ENCODE measurements at regions not wholly inside any gene's neighbourhood (a gene's known extent, or its start where the extent isn't known, plus 50 kb on each side); places are given as distances from the start of the nearest gene placed in this dataset.
A peak's percentile ranks its signal among the peaks of the same experiment; 100 is the strongest.

- DNase-seq (no peak), ATAC-seq (ENCODE audit: low FRiP score in 2 of 2) (no peak)
- no peaks in the 10 kb centered on the region for H3K36me3 ChIP-seq
- peaks cover 8 to 17% (median 12%) of the 10 kb centered on the region in 4 donors for H3K4me1 ChIP-seq
- WGBS, 2 donors, result 86 to 89% methylated on average over 1 of the region's 1 CpG
- H3K27me3 ChIP-seq, result no peaks in the 10 kb centered on the region
- no peak overlapping the region for H3K27ac ChIP-seq
- no peak for TF ChIP-seq POLR2AphosphoS5 (IDR thresholded peaks at IDR 0.05)
- no peak for TF ChIP-seq POLR2A (IDR thresholded peaks at IDR 0.05)
- TF ChIP-seq EP300 (IDR thresholded peaks at IDR 0.05), result no peak
- TF ChIP-seq CTCF (IDR thresholded peaks at IDR 0.05), result no peak
- H3K9me3 ChIP-seq, result no peaks in the 10 kb centered on the region
- H3K4me3 ChIP-seq, result no peak overlapping the region
Observed at GRCh38 chr7:17140406-17140805, 158.0 kb upstream of the AHR start.

- 27 to 32% methylated on average over 2 of the region's 2 CpGs for WGBS, 2 donors
- Histone ChIP-seq H3K27ac (peak overlapping the region; percentile 6 to 61 (median 22)), H3K9me3 (no peaks in the 10 kb centered on the region), H3K27me3 (no peaks in the 10 kb centered on the region), H3K4me3 (peak overlapping the region in 2 of 4 donors; percentile 15 to 25), H3K36me3 (no peaks in the 10 kb centered on the region), H3K4me1 (peaks cover 8 to 17% (median 12%) of the 10 kb centered on the region in 4 donors)
- TF ChIP-seq POLR2AphosphoS5 (IDR thresholded peaks at IDR 0.05) (no peak), CTCF (IDR thresholded peaks at IDR 0.05) (no peak), EP300 (IDR thresholded peaks at IDR 0.05) (no peak), POLR2A (IDR thresholded peaks at IDR 0.05) (no peak)
- peak in 1 of 2 donors; percentile 40 for ATAC-seq (ENCODE audit: low FRiP score in 2 of 2)
- DNase-seq, result no peak
Observed at GRCh38 chr7:17142831-17143541, 155.5 kb upstream of the AHR start.

- DNase-seq (no peak), ATAC-seq (ENCODE audit: low FRiP score in 2 of 2) (peak in 1 of 2 donors; percentile 72)
- H3K4me1 ChIP-seq, result peaks cover 8 to 17% (median 12%) of the 10 kb centered on the region in 4 donors
- TF ChIP-seq CTCF (IDR thresholded peaks at IDR 0.05) (no peak), POLR2A (IDR thresholded peaks at IDR 0.05) (no peak), POLR2AphosphoS5 (IDR thresholded peaks at IDR 0.05) (no peak), EP300 (IDR thresholded peaks at IDR 0.05) (no peak)
- H3K36me3 ChIP-seq, result no peaks in the 10 kb centered on the region
- no peak overlapping the region for H3K27ac ChIP-seq
- no peaks in the 10 kb centered on the region for H3K9me3 ChIP-seq
- no peaks in the 10 kb centered on the region for H3K27me3 ChIP-seq
- H3K4me3 ChIP-seq, result no peak overlapping the region
- WGBS, 2 donors, result 31 to 36% methylated on average over 4 of the region's 4 CpGs
Observed at GRCh38 chr7:17144322-17144721, 154.1 kb upstream of the AHR start.

GRCh38 chr7:17146621-17147020, 151.8 kb upstream of the AHR start:
- WGBS, 2 donors, result 85 to 91% methylated on average over 4 of the region's 4 CpGs
- no peak overlapping the region for H3K4me3 ChIP-seq
- no peaks in the 10 kb centered on the region for H3K27me3 ChIP-seq
- DNase-seq (no peak), ATAC-seq (ENCODE audit: low FRiP score in 2 of 2) (no peak)
- no peaks in the 10 kb centered on the region for H3K9me3 ChIP-seq
- H3K27ac ChIP-seq, result no peak overlapping the region
- H3K4me1 ChIP-seq, result peaks cover 8 to 17% (median 12%) of the 10 kb centered on the region in 4 donors
- no peak for TF ChIP-seq POLR2A (IDR thresholded peaks at IDR 0.05)
- TF ChIP-seq CTCF (IDR thresholded peaks at IDR 0.05), result no peak
- TF ChIP-seq POLR2AphosphoS5 (IDR thresholded peaks at IDR 0.05), result no peak
- no peak for TF ChIP-seq EP300 (IDR thresholded peaks at IDR 0.05)
- H3K36me3 ChIP-seq, result no peaks in the 10 kb centered on the region

GRCh38 chr7:17147409-17147808, 151.0 kb upstream of the AHR start:
- Histone ChIP-seq H3K36me3 (no peaks in the 10 kb centered on the region), H3K9me3 (no peaks in the 10 kb centered on the region), H3K4me3 (no peak overlapping the region), H3K27ac (no peak overlapping the region), H3K27me3 (no peaks in the 10 kb centered on the region), H3K4me1 (peaks cover 8 to 17% (median 12%) of the 10 kb centered on the region in 4 donors)
- 88 to 93% methylated on average over 7 of the region's 7 CpGs for WGBS, 2 donors
- no peak for ATAC-seq (ENCODE audit: low FRiP score in 2 of 2)
- TF ChIP-seq EP300 (IDR thresholded peaks at IDR 0.05), result no peak
- no peak for TF ChIP-seq CTCF (IDR thresholded peaks at IDR 0.05)
- TF ChIP-seq POLR2AphosphoS5 (IDR thresholded peaks at IDR 0.05), result no peak
- TF ChIP-seq POLR2A (IDR thresholded peaks at IDR 0.05), result no peak
- no peak for DNase-seq
